ENCODE measurements at regions not wholly inside any gene's neighbourhood (a gene's known extent, or its start where the extent isn't known, plus 50 kb on each side); places are given as distances from the start of the nearest gene placed in this dataset.

- 90% methylated on average over 2 of the region's 4 CpGs for WGBS (ENCODE audit: insufficient coverage)
- Mint-ChIP-seq H3K9me3 (peaks cover 0 to 2% (median 0%) of the 10 kb centered on the region in 3 donors), H3K4me3 (no peak overlapping the region), H3K36me3 (no peaks in the 10 kb centered on the region), H3K27ac (no peak overlapping the region), H3K27me3 (peaks cover 0 to 3% of the 10 kb centered on the region in 2 donors), H3K4me1 (no peaks in the 10 kb centered on the region)
- H3K27me3 ChIP-seq (replicated peaks in 1 of 2; ENCODE audit: control insufficient read depth in 2 of 2, extremely low read depth in 1 of 2, insufficient read depth in 2 of 2, low read length in 1 of 2): peaks cover 0 to 3% of the 10 kb centered on the region in 2 experiments
- H3K9me3 ChIP-seq: no peaks in the 10 kb centered on the region
- no peak for DNase-seq
- no peak overlapping the region for H3K27ac ChIP-seq (ENCODE audit: low read length)
- POLR2A ChIA-PET: no interaction called here
- H3K4me1 ChIP-seq (ENCODE audit: control insufficient read depth in 1 of 2, extremely low read depth in 1 of 2, insufficient read depth in 2 of 2, low read length in 2 of 2): no peaks in the 10 kb centered on the region
- H3K36me3 ChIP-seq (ENCODE audit: control insufficient read depth in 2 of 2, extremely low read depth in 1 of 2, insufficient read depth in 1 of 2, low read length in 1 of 2): no peaks in the 10 kb centered on the region
- H3K4me3 ChIP-seq (ENCODE audit: control insufficient read depth in 1 of 2, extremely low read depth in 1 of 2, low read length in 1 of 2): no peak overlapping the region
- no peak for ATAC-seq (replicated peaks in 1 of 4)
- CTCF ChIA-PET: no interaction called here
Observed at GRCh38 chr10:124316326-124316725, 102.4 kb downstream of the OAT start.

- no peaks in the 10 kb centered on the region for H3K4me1 ChIP-seq (ENCODE audit: control insufficient read depth in 1 of 2, extremely low read depth in 1 of 2, insufficient read depth in 2 of 2, low read length in 2 of 2)
- no peaks in the 10 kb centered on the region for H3K9me3 ChIP-seq
- peaks cover 0 to 3% of the 10 kb centered on the region in 2 experiments for H3K27me3 ChIP-seq (replicated peaks in 1 of 2; ENCODE audit: control insufficient read depth in 2 of 2, extremely low read depth in 1 of 2, insufficient read depth in 2 of 2, low read length in 1 of 2)
- POLR2A ChIA-PET: no interaction called here
- no peaks in the 10 kb centered on the region for H3K36me3 ChIP-seq (ENCODE audit: control insufficient read depth in 2 of 2, extremely low read depth in 1 of 2, insufficient read depth in 1 of 2, low read length in 1 of 2)
- CTCF ChIA-PET: no interaction called here
- peaks cover 0 to 2% (median 0%) of the 10 kb centered on the region in 3 donors for H3K9me3 Mint-ChIP-seq
- WGBS (ENCODE audit: insufficient coverage): 36% methylated on average over 4 of the region's 6 CpGs
- DNase-seq: no peak
- H3K27ac Mint-ChIP-seq: no peak overlapping the region
- no peak overlapping the region for H3K4me3 Mint-ChIP-seq
- H3K36me3 Mint-ChIP-seq: no peaks in the 10 kb centered on the region
- ATAC-seq (replicated peaks in 1 of 4): no peak
- no peaks in the 10 kb centered on the region for H3K4me1 Mint-ChIP-seq
- H3K4me3 ChIP-seq (ENCODE audit: control insufficient read depth in 1 of 2, extremely low read depth in 1 of 2, low read length in 1 of 2): no peak overlapping the region
- no peak overlapping the region for H3K27ac ChIP-seq (ENCODE audit: low read length)
- H3K27me3 Mint-ChIP-seq: peaks cover 0 to 3% of the 10 kb centered on the region in 2 donors
Observed at GRCh38 chr10:124315591-124316270, 103.0 kb downstream of the OAT start.

DNA sequence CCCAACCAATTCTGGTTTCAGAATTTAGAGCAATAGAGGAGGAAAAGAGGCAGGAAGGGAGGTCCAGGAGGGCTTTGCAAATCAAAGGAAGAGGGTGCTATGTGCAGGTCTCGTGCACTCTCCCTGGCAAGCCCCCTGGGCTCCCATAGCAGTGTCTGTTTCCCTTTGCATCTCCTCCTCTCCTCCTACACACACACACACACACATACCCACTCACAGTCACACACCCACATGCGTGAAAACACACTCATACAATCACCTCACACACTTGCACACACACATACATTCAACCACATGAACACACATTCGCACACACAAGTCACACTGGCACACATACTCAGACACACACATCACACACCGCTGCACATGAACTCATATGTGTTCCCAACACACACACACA is 105.3 kb downstream of the OAT start:
- no peaks in the 10 kb centered on the region for H3K36me3 Mint-ChIP-seq
- Histone ChIP-seq H3K9me3 (no peaks in the 10 kb centered on the region), H3K36me3 (ENCODE audit: control insufficient read depth in 2 of 2, extremely low read depth in 1 of 2, insufficient read depth in 1 of 2, low read length in 1 of 2) (no peaks in the 10 kb centered on the region), H3K4me1 (ENCODE audit: control insufficient read depth in 1 of 2, extremely low read depth in 1 of 2, insufficient read depth in 2 of 2, low read length in 2 of 2) (no peaks in the 10 kb centered on the region), H3K4me3 (ENCODE audit: control insufficient read depth in 1 of 2, extremely low read depth in 1 of 2, low read length in 1 of 2) (no peak overlapping the region), H3K27ac (ENCODE audit: low read length) (no peak overlapping the region), H3K27me3 (replicated peaks in 1 of 2; ENCODE audit: control insufficient read depth in 2 of 2, extremely low read depth in 1 of 2, insufficient read depth in 2 of 2, low read length in 1 of 2) (peaks cover 0 to 2% of the 10 kb centered on the region in 2 experiments)
- no peak overlapping the region for H3K27ac Mint-ChIP-seq
- DNase-seq (no peak), ATAC-seq (replicated peaks in 1 of 4) (no peak)
- no peaks in the 10 kb centered on the region for H3K4me1 Mint-ChIP-seq
- POLR2A ChIA-PET: no interaction called here
- peaks cover 0 to 3% of the 10 kb centered on the region in 2 donors for H3K27me3 Mint-ChIP-seq
- CTCF ChIA-PET: no interaction called here
- H3K4me3 Mint-ChIP-seq: no peak overlapping the region
- WGBS (ENCODE audit: insufficient coverage): 84% methylated on average over 3 of the region's 4 CpGs
- H3K9me3 Mint-ChIP-seq: peaks cover 0 to 2% (median 0%) of the 10 kb centered on the region in 3 donors

- Mint-ChIP-seq H3K27me3 (peaks cover 0 to 2% of the 10 kb centered on the region in 2 donors), H3K36me3 (no peaks in the 10 kb centered on the region), H3K9me3 (no peaks in the 10 kb centered on the region), H3K27ac (no peak overlapping the region), H3K4me1 (no peaks in the 10 kb centered on the region), H3K4me3 (no peak overlapping the region)
- Histone ChIP-seq H3K36me3 (ENCODE audit: control insufficient read depth in 2 of 2, extremely low read depth in 1 of 2, insufficient read depth in 1 of 2, low read length in 1 of 2) (no peaks in the 10 kb centered on the region), H3K9me3 (no peaks in the 10 kb centered on the region), H3K27ac (ENCODE audit: low read length) (no peak overlapping the region), H3K4me1 (ENCODE audit: control insufficient read depth in 1 of 2, extremely low read depth in 1 of 2, insufficient read depth in 2 of 2, low read length in 2 of 2) (no peaks in the 10 kb centered on the region), H3K27me3 (replicated peaks in 1 of 2; ENCODE audit: control insufficient read depth in 2 of 2, extremely low read depth in 1 of 2, insufficient read depth in 2 of 2, low read length in 1 of 2) (peaks cover 0 to 17% of the 10 kb centered on the region in 2 experiments), H3K4me3 (ENCODE audit: control insufficient read depth in 1 of 2, extremely low read depth in 1 of 2, low read length in 1 of 2) (no peak overlapping the region)
- WGBS (ENCODE audit: insufficient coverage): 94% methylated on average over 2 of the region's 7 CpGs
- DNase-seq (no peak), ATAC-seq (replicated peaks in 1 of 4) (no peak)
- ChIA-PET POLR2A (no interaction called here), CTCF (no interaction called here)
Observed at GRCh38 chr10:124308811-124309210, 109.9 kb downstream of the OAT start.

DNA sequence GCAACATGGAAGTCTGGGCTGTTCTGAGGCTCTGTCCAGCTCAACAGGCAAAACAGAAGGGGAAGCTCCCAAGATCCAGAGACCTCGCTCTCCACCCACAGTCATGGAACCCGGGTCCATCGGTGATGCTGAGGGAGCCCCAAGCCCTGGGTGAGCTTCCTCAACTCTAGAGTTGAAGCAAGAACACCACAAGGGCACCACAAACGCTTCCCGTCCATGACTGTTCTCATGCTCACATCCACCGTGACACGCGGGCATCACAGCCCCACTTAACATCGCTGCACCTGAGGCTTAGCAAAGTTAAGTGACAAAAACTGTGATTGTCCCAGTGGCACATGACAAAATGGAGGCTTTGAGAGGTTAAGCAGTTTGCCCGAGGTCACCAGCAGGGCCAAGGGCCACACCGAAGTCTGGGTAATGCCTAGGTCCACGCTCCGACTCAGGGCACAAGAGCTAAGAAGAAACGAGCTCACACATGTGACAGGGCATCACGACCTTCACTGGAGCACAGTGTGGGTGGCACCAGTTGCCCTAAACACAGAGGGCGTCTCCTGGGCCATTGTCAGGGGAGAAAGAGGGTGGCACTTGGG is 110.6 kb downstream of the OAT start:
- Histone ChIP-seq H3K4me1 (ENCODE audit: control insufficient read depth in 1 of 2, extremely low read depth in 1 of 2, insufficient read depth in 2 of 2, low read length in 2 of 2) (no peaks in the 10 kb centered on the region), H3K27me3 (replicated peaks in 1 of 2; ENCODE audit: control insufficient read depth in 2 of 2, extremely low read depth in 1 of 2, insufficient read depth in 2 of 2, low read length in 1 of 2) (peaks cover 0 to 21% of the 10 kb centered on the region in 2 experiments), H3K4me3 (ENCODE audit: control insufficient read depth in 1 of 2, extremely low read depth in 1 of 2, low read length in 1 of 2) (no peak overlapping the region), H3K27ac (ENCODE audit: low read length) (no peak overlapping the region), H3K36me3 (ENCODE audit: control insufficient read depth in 2 of 2, extremely low read depth in 1 of 2, insufficient read depth in 1 of 2, low read length in 1 of 2) (no peaks in the 10 kb centered on the region), H3K9me3 (no peaks in the 10 kb centered on the region)
- no peaks in the 10 kb centered on the region for H3K4me1 Mint-ChIP-seq
- 78% methylated on average over 13 of the region's 16 CpGs for WGBS (ENCODE audit: insufficient coverage)
- ATAC-seq (replicated peaks in 1 of 4): no peak
- ChIA-PET POLR2A (no interaction called here), CTCF (no interaction called here)
- DNase-seq: no peak
- no peak overlapping the region for H3K4me3 Mint-ChIP-seq
- no peaks in the 10 kb centered on the region for H3K36me3 Mint-ChIP-seq
- no peaks in the 10 kb centered on the region for H3K9me3 Mint-ChIP-seq
- H3K27me3 Mint-ChIP-seq: peaks cover 0 to 2% of the 10 kb centered on the region in 2 donors
- no peak overlapping the region for H3K27ac Mint-ChIP-seq

GRCh38 chr10:124307591-124307990 is 111.1 kb downstream of the OAT start:
- Mint-ChIP-seq H3K27ac (no peak overlapping the region), H3K4me1 (no peaks in the 10 kb centered on the region), H3K36me3 (no peaks in the 10 kb centered on the region), H3K27me3 (peaks cover 0 to 2% of the 10 kb centered on the region in 2 donors), H3K4me3 (no peak overlapping the region), H3K9me3 (no peaks in the 10 kb centered on the region)
- DNase-seq (no peak), ATAC-seq (replicated peaks in 1 of 4) (no peak)
- 86% methylated on average over 17 of the region's 17 CpGs for WGBS (ENCODE audit: insufficient coverage)
- Histone ChIP-seq H3K4me3 (ENCODE audit: control insufficient read depth in 1 of 2, extremely low read depth in 1 of 2, low read length in 1 of 2) (no peak overlapping the region), H3K9me3 (no peaks in the 10 kb centered on the region), H3K4me1 (ENCODE audit: control insufficient read depth in 1 of 2, extremely low read depth in 1 of 2, insufficient read depth in 2 of 2, low read length in 2 of 2) (no peaks in the 10 kb centered on the region), H3K27me3 (replicated peaks in 1 of 2; ENCODE audit: control insufficient read depth in 2 of 2, extremely low read depth in 1 of 2, insufficient read depth in 2 of 2, low read length in 1 of 2) (peaks cover 0 to 21% of the 10 kb centered on the region in 2 experiments), H3K36me3 (ENCODE audit: control insufficient read depth in 2 of 2, extremely low read depth in 1 of 2, insufficient read depth in 1 of 2, low read length in 1 of 2) (no peaks in the 10 kb centered on the region), H3K27ac (ENCODE audit: low read length) (no peak overlapping the region)
- CTCF ChIA-PET: no interaction called here
- POLR2A ChIA-PET: no interaction called here

Data from T-cell (primary cell).